GM19467 (cell line): ENCODE measurements at regions not wholly inside any gene's neighbourhood (a gene's known extent, or its start where the extent isn't known, plus 50 kb on each side); places are given as distances from the start of the nearest gene placed in this dataset.
"Not testable (repeated sequence)": the region's sequence is repeated elsewhere in the genome, so short reads cannot be mapped to it uniquely, and the experiment has no call there.

Experiments used
- ATAC-seq: cut with Tn5 transposase; IDR thresholded peaks from one replicate; pipeline ENCODE4 v1.9.1; 2021; ENCODE audit warnings: mild to moderate bottlenecking, moderate library complexity; ENCODE audit not compliant: unreplicated experiment

GRCh38 chr4:127521463-127521862 lies 111.3 kb upstream of the INTU start:
- no peak for ATAC-seq

- ATAC-seq: no peak
Measured at GRCh38 chr4:127523369-127523768, 109.4 kb upstream of the INTU start.

- ATAC-seq: no peak
Measured at GRCh38 chr4:127525608-127526007, 107.1 kb upstream of the INTU start.

- ATAC-seq: no peak
Measured at GRCh38 chr4:127528302-127528701, 104.5 kb upstream of the INTU start.

GRCh38 chr4:127529879-127530278 lies 102.9 kb upstream of the INTU start:
- not testable (repeated sequence) for ATAC-seq

- no peak for ATAC-seq
Measured at GRCh38 chr4:127533028-127533700, 99.6 kb upstream of the INTU start.

- ATAC-seq: no peak
Measured at GRCh38 chr4:127534041-127534825, 98.5 kb upstream of the INTU start.

- no peak for ATAC-seq
Measured at GRCh38 chr4:127538016-127538415, 94.7 kb upstream of the INTU start.

- ATAC-seq: no peak
Measured at GRCh38 chr4:127540497-127541025, 92.2 kb upstream of the INTU start.

GRCh38 chr4:127545271-127545670 lies 87.5 kb upstream of the INTU start:
- no peak for ATAC-seq

GRCh38 chr4:127548990-127549925 lies 83.5 kb upstream of the INTU start:
- no peak for ATAC-seq

- no peak for ATAC-seq
Measured at GRCh38 chr4:127555106-127555505, 77.7 kb upstream of the INTU start.

GRCh38 chr4:127558088-127558487 lies 74.7 kb upstream of the INTU start:
- ATAC-seq: no peak

- ATAC-seq: no peak
Measured at GRCh38 chr4:127558489-127559407, 74.0 kb upstream of the INTU start.

GRCh38 chr4:127559981-127560380 lies 72.8 kb upstream of the INTU start:
- ATAC-seq: no peak

GRCh38 chr4:127560755-127561154 lies 72.0 kb upstream of the INTU start:
- no peak for ATAC-seq

GRCh38 chr4:127574643-127575042 lies 58.1 kb upstream of the INTU start:
- ATAC-seq: no peak

GRCh38 chr4:127575888-127576287 lies 56.9 kb upstream of the INTU start:
- no peak for ATAC-seq

- ATAC-seq: no peak
Measured at GRCh38 chr4:127578491-127578890, 54.3 kb upstream of the INTU start.

GRCh38 chr4:127578967-127579366 lies 53.8 kb upstream of the INTU start:
- no peak for ATAC-seq
